OCI-LY7 (cell line): ENCODE measurements at regions not wholly inside any gene's neighbourhood (a gene's known extent, or its start where the extent isn't known, plus 50 kb on each side); places are given as distances from the start of the nearest gene placed in this dataset.

Experiments
- CTCF ChIP-seq: fragments of 200-600 bp; sonication (generic); conservative IDR thresholded peaks from 2 replicates; pipeline ENCODE4 v1.5.1; 2014; ENCODE audit warnings: mild to moderate bottlenecking, antibody characterized with exemption, low read length, moderate library complexity, mixed read lengths
- EZH2phosphoT487 ChIP-seq: fragments of 200-600 bp; sonication (generic); IDR thresholded peaks from 2 replicates; pipeline ENCODE4 v1.6.1; 2018; ENCODE audit warnings: low read depth, borderline replicate concordance, mild to moderate bottlenecking, mixed run types, antibody characterized with exemption, low read length, moderate library complexity, mixed read lengths

- TF ChIP-seq CTCF (no peak), EZH2phosphoT487 (no peak)
Measured at GRCh38 chr12:24206621-24207020, 257.2 kb upstream of the SOX5 start.
